NCI-H146 treated with DMSO at 0.1 percent for 48 hours (cell line): ENCODE measurements at regions not wholly inside any gene's neighbourhood (a gene's known extent, or its start where the extent isn't known, plus 50 kb on each side); places are given as distances from the start of the nearest gene placed in this dataset.
"Not testable (repeated sequence)": the region's sequence is repeated elsewhere in the genome, so short reads cannot be mapped to it uniquely, and the experiment has no call there.

Experiments used
- DNase-seq: peaks from one replicate; lab custom pipeline; 2025; ENCODE audit not compliant: unreplicated experiment; lab: John Stamatoyannopoulos, UW

- DNase-seq, result no peak
Observed at GRCh38 chr18:30469091-30469490, 573.5 kb downstream of the DSC3 start.

GRCh38 chr18:30465096-30465495 is 577.4 kb downstream of the DSC3 start:
- DNase-seq, result no peak

GRCh38 chr18:30457156-30457555 is 585.4 kb downstream of the DSC3 start:
- no peak for DNase-seq

- DNase-seq, result no peak
Observed at GRCh38 chr18:30455741-30456140, 586.8 kb downstream of the DSC3 start.

GRCh38 chr18:30454920-30455319 is 587.6 kb downstream of the DSC3 start:
- no peak for DNase-seq

- DNase-seq, result no peak
Observed at GRCh38 chr18:30451981-30452380, 590.6 kb downstream of the DSC3 start.

- no peak for DNase-seq
Observed at GRCh38 chr18:30450927-30451326, 591.6 kb downstream of the DSC3 start.

GRCh38 chr18:30446605-30447004 is 595.9 kb downstream of the DSC3 start:
- no peak for DNase-seq

- no peak for DNase-seq
Observed at GRCh38 chr18:30444544-30444943, 598.0 kb downstream of the DSC3 start.

GRCh38 chr18:30440351-30440750 is 602.2 kb downstream of the DSC3 start:
- no peak for DNase-seq

- DNase-seq, result no peak
Observed at GRCh38 chr18:30439174-30439573, 603.4 kb downstream of the DSC3 start.

GRCh38 chr18:30432349-30432748 is 610.2 kb downstream of the DSC3 start:
- DNase-seq, result no peak

GRCh38 chr18:30419399-30419798 is 623.1 kb downstream of the DSC3 start:
- DNase-seq, result not testable (repeated sequence)

- DNase-seq, result no peak
Observed at GRCh38 chr18:30415903-30416302, 626.6 kb downstream of the DSC3 start.

GRCh38 chr18:30409120-30409519 is 633.4 kb downstream of the DSC3 start:
- no peak for DNase-seq

- no peak for DNase-seq
Observed at GRCh38 chr18:30406728-30407127, 635.8 kb downstream of the DSC3 start.

- no peak for DNase-seq
Observed at GRCh38 chr18:30405038-30405437, 637.5 kb downstream of the DSC3 start.

GRCh38 chr18:30404422-30404821 is 638.1 kb downstream of the DSC3 start:
- no peak for DNase-seq

GRCh38 chr18:30403278-30403677 is 639.3 kb downstream of the DSC3 start:
- no peak for DNase-seq

- DNase-seq, result no peak
Observed at GRCh38 chr18:30387401-30387800, 655.1 kb downstream of the DSC3 start.

- DNase-seq, result no peak
Observed at GRCh38 chr18:30386624-30387023, 655.9 kb downstream of the DSC3 start.

- DNase-seq, result no peak
Observed at GRCh38 chr18:30385684-30386083, 656.9 kb downstream of the DSC3 start.

- DNase-seq, result no peak
Observed at GRCh38 chr18:30381826-30382225, 660.7 kb downstream of the DSC3 start.

- no peak for DNase-seq
Observed at GRCh38 chr18:30378097-30378496, 664.4 kb downstream of the DSC3 start.
